Kidney capillary endothelial cell (primary cell): ENCODE measurements at regions not wholly inside any gene's neighbourhood (a gene's known extent, or its start where the extent isn't known, plus 50 kb on each side); places are given as distances from the start of the nearest gene placed in this dataset.
A peak's percentile ranks its signal among the peaks of the same experiment; 100 is the strongest.

Experiments
- DNase-seq: peaks from one replicate; pipeline ENCODE4 v3.0.0-alpha.2; 2018; ENCODE audit warnings: low spot score

GRCh38 chr5:92930057-92930456 is 651.0 kb downstream of the NR2F1-AS1 start:
- no peak for DNase-seq

GRCh38 chr5:92927291-92927778 is 653.7 kb downstream of the NR2F1-AS1 start:
- no peak for DNase-seq

GRCh38 chr5:92923885-92924284 is 657.1 kb downstream of the NR2F1-AS1 start:
- DNase-seq, result no peak

GRCh38 chr5:92922231-92922967 is 658.6 kb downstream of the NR2F1-AS1 start:
- DNase-seq, result no peak

GRCh38 chr5:92917044-92917443 is 664.0 kb downstream of the NR2F1-AS1 start:
- no peak for DNase-seq

GRCh38 chr5:92916036-92916435 is 665.0 kb downstream of the NR2F1-AS1 start:
- DNase-seq, result no peak

GRCh38 chr5:92912283-92912682 is 668.7 kb downstream of the NR2F1-AS1 start:
- DNase-seq, result no peak

- DNase-seq, result no peak
Measured at GRCh38 chr5:92911851-92912250, 669.2 kb downstream of the NR2F1-AS1 start.

- no peak for DNase-seq
Measured at GRCh38 chr5:92911293-92911692, 669.7 kb downstream of the NR2F1-AS1 start.

GRCh38 chr5:92909602-92909962 is 671.4 kb downstream of the NR2F1-AS1 start:
- DNase-seq, result peak; percentile 29

- no peak for DNase-seq
Measured at GRCh38 chr5:92908952-92909601, 671.9 kb downstream of the NR2F1-AS1 start.

GRCh38 chr5:92907938-92908606 is 672.9 kb downstream of the NR2F1-AS1 start:
- peak; percentile 50 for DNase-seq

GRCh38 chr5:92906798-92907376 is 674.1 kb downstream of the NR2F1-AS1 start:
- no peak for DNase-seq

GRCh38 chr5:92904021-92904420 is 677.0 kb downstream of the NR2F1-AS1 start:
- no peak for DNase-seq

GRCh38 chr5:92899611-92900010 is 681.4 kb downstream of the NR2F1-AS1 start:
- no peak for DNase-seq

GRCh38 chr5:92896722-92897121 is 684.3 kb downstream of the NR2F1-AS1 start:
- no peak for DNase-seq

- no peak for DNase-seq
Measured at GRCh38 chr5:92890841-92891244, 690.2 kb downstream of the NR2F1-AS1 start.

GRCh38 chr5:92889140-92889539 is 691.9 kb downstream of the NR2F1-AS1 start:
- DNase-seq, result no peak

- no peak for DNase-seq
Measured at GRCh38 chr5:92887254-92887653, 693.8 kb downstream of the NR2F1-AS1 start.

- DNase-seq, result no peak
Measured at GRCh38 chr5:92886751-92887150, 694.3 kb downstream of the NR2F1-AS1 start.

- no peak for DNase-seq
Measured at GRCh38 chr5:92885950-92886349, 695.1 kb downstream of the NR2F1-AS1 start.

GRCh38 chr5:92884469-92884868 is 696.5 kb downstream of the NR2F1-AS1 start:
- DNase-seq, result no peak
